RPMI8226 (cell line): ENCODE measurements at regions not wholly inside any gene's neighbourhood (a gene's known extent, or its start where the extent isn't known, plus 50 kb on each side); places are given as distances from the start of the nearest gene placed in this dataset.

Experiments
- DNase-seq: peaks from one replicate; pipeline ENCODE4 v3.0.0-alpha.2; 2015

DNA sequence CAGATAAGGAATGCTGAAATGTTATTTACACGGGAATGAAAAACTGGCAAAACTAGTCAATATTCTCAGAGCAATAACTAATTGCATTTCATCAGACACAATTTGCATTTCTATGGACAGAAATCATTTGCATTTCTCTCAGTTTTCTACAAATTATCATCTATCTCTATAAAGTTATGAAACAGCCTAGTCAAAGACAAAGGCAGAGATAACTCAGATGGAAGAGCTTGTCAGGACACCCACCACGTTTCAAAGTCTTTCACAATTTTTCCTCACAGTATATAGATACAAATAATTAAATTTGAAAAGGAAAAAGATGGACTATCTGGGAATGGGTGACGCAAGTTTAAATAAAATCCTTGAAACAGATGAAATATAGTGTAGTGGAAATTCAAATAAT is 230.8 kb downstream of the GASK1B start:
- no peak for DNase-seq

DNA sequence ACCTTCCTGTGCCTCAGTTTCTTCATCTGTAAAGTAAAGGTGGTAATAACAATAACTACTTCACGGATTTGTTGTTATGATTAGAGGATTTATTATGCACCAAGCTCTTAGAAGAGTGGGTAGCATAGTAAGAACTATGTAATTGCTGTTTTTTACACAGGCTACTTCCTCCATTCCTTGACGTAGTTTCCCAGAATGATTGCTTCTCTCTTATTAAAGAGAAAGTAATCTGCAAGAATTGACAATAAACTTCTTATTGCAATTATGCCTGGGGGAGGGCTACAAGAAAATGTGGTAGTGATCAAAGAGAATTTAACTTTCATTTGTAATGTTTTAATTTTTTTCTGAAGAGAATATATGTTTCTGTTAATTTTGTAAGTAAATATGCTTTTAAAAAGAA is 238.7 kb downstream of the GASK1B start:
- no peak for DNase-seq

GRCh38 chr4:157932936-157933335 is 239.9 kb downstream of the GASK1B start:
- no peak for DNase-seq

GRCh38 chr4:157929486-157929885 is 243.3 kb downstream of the GASK1B start:
- no peak for DNase-seq

- no peak for DNase-seq
Observed at GRCh38 chr4:157918036-157918832, 254.6 kb downstream of the GASK1B start.

- no peak for DNase-seq
Observed at GRCh38 chr4:157912212-157912611, 260.6 kb downstream of the GASK1B start.

DNA sequence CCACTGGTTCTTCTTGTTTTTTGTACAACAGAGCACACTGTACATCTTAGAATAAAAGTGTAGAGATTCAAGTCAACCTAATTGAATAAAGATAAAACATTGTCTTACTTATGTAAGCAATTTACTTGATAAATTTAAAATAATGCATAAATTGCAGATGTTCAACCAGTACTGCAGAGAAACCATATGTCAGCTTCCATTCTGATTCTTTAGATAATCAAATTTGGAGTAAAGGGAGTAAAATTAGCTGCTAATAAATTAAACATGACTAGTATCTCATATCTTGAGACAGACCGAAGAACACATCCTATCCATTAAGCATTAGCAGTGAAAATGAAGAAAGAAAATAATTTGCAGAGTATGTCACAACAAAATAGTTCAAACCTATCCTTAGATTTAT is 261.2 kb downstream of the GASK1B start:
- DNase-seq, result no peak

- DNase-seq, result no peak
Observed at GRCh38 chr4:157908691-157909090, 264.1 kb downstream of the GASK1B start.

DNA sequence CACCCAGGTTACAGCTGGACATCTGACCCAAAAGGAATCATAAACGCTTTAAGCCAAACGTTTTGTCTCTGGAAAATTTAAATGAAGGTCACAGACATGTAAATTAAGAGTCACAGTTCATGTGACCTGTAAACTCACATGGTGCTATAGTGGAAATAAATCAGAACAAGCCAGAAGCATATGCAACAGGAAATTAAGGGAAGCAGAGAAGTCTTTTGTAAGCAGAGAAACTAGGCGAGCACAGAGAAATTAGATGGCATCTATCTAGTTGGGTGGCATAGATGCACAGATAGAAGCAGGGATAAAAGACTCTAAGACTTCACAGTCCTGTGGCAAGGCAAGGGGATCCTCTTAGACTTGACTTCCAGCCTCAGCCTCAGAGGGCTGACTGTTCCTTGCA is 264.8 kb downstream of the GASK1B start:
- no peak for DNase-seq

- DNase-seq, result no peak
Observed at GRCh38 chr4:157907226-157907946, 265.4 kb downstream of the GASK1B start.

DNA sequence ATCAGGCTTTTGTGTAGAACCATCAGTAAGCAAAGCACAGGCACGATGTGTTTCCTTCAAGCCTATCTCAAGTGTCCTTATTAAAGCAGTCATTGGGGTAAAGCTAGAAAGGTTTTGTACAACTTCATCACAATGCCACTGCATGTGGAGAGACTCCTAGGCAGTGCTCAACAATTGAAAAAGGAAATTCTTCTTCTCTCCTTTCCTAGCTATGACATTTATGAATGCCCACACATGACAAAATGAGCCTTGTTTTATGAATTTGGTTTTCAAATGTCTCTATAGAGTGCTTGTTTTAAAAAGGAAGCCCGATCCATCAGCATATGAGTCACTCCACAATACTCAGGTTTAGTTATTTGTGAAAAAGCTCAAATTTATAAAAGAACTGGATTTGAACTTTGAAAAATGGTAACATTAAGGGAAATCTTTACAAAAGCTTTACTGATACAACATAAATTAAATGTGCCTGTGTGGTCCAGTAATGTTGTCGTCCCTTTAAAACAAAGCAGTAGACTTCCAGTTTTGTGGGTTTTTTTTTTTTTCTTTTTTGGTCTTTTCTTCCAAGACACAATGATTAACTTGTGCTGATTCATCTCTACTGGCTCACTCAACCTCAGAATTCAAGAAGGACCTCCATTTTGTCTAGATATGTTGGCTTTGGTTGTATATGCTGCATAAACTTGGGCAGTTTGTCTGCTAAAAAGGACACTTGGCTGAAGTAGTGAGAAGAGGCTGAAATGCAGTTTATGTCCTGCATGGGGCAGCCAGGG is 273.8 kb downstream of the GASK1B start:
- no peak for DNase-seq

GRCh38 chr4:157897855-157898370 is 274.9 kb downstream of the GASK1B start:
- no peak for DNase-seq

DNA sequence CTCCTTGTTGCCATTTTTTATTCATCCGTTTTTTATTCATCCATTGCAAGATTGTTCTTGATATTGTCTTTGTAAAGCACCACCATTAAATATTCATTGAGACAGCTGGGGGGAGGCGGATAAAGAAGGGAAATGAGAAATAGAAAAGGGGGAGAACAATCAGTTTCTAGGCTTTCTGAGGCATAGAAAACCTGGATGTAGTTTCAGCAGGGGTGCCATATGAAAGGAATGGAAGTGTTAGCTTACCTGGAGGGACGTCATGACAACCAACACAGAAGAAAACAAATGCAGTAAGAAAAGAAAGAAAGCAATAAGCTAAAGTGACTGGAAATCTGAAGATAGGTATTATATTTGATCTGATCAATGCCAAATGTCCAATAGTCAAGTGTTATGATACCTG is 276.1 kb downstream of the GASK1B start:
- DNase-seq, result no peak

DNA sequence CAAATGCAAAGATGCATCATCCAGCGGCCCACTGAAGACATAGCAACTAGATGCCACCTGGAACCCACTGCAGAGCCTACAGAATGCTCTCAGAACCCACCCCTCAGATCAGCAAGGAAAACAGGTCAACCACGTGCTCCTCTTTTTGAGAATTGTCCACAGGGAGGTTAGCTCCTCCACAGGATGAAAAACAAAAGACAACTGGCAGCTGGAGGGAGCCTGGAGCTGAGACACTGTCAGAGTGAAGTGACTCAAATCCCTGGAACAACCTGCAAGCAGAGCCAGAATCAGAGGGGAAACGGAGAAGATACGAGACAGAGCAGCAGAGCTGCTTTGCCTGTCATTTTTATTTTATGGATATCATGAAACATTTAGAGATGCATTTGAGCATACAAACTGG is 277.6 kb downstream of the GASK1B start:
- DNase-seq, result no peak

GRCh38 chr4:157889788-157890187 is 283.0 kb downstream of the GASK1B start:
- DNase-seq, result no peak

GRCh38 chr4:157888281-157888680 is 284.5 kb downstream of the GASK1B start:
- no peak for DNase-seq

- DNase-seq, result no peak
Observed at GRCh38 chr4:157887316-157887715, 285.5 kb downstream of the GASK1B start.

- no peak for DNase-seq
Observed at GRCh38 chr4:157886645-157887044, 286.2 kb downstream of the GASK1B start.

- no peak for DNase-seq
Observed at GRCh38 chr4:157885811-157886210, 287.0 kb downstream of the GASK1B start.

GRCh38 chr4:157882901-157883300 is 289.9 kb downstream of the GASK1B start:
- no peak for DNase-seq

DNA sequence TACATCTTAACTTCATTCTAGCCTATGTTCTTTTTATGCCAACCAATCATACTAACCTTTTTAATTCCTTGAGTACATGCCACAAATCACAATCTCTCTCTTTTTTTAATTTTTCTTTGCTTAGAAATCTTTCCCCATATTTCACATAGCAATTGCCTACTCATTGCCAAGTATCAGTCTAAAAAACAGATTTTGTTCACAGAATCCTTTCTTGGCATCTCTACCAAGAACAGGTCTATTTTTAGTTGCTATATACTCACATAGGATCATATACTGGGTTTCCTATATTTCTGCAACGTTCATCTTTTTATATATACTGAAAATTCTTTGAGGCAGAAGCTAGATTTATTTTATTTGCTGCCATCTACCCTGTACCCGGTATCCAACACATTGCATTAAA is 292.1 kb downstream of the GASK1B start:
- DNase-seq, result no peak

DNA sequence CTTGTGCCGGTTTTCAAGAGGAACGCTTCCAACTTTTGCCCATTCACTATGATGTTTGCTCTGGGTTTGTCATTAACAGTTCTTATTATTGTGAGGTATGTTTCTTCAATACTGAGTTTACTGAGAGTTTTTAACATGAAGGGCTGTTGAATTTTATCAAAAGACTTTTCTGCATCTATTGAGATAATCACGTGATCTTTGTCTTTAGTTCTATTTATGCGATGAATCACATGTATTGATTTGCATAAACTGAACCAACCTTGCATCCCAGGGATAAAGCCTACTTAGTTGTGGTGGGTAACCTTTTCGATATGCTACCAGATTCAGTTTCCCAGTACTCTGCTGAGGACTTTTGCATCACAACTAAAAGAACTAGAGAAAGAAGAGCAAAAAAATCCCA is 318.0 kb downstream of the GASK1B start:
- no peak for DNase-seq

DNA sequence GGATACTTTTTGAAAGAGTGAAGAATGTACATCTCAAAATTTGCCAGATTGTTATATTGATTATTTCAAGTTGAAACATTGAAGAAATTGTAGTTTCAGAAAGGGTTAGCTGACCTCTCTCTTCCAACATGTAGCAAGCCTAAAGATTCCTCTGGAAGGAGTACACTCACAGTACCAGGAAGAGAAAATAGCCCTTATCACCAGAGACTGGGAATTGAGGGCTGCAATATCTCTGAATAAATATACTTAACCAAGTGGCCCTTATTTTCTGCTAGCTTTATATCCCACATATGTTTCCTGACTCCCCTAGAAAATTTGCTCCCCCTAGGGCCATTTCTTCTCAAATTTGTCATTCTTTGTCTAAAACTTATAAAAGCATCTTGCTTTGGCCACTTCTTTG is 332.2 kb downstream of the GASK1B start:
- no peak for DNase-seq

GRCh38 chr4:157840034-157840433 is 332.8 kb downstream of the GASK1B start:
- no peak for DNase-seq
